HepG2 (cell line): ENCODE measurements at regions not wholly inside any gene's neighbourhood (a gene's known extent, or its start where the extent isn't known, plus 50 kb on each side); places are given as distances from the start of the nearest gene placed in this dataset.

Source experiments
- REST ChIP-seq, 2 experiments: IDR thresholded peaks; 2 replicates each; pipeline ENCODE4 v1.6.1; 2011 to 2012; ENCODE audit warnings: low read length in 2 of 2, borderline replicate concordance in 1 of 2, low read depth in 1 of 2, mild to moderate bottlenecking in 1 of 2, moderate library complexity in 1 of 2
- TAF1 ChIP-seq: sonication (generic); formaldehyde crosslinking; IDR thresholded peaks from 2 replicates; pipeline ENCODE4 v1.4.0; 2020; ENCODE audit warnings: missing genetic modification reagents

GRCh38 chr12:5102806-5103205, 59.1 kb downstream of the KCNA5 start:
- TF ChIP-seq REST (IDR thresholded peaks at IDR 0.05; ENCODE audit: borderline replicate concordance in 1 of 2, low read depth in 1 of 2, low read length in 2 of 2) (no peak), TAF1 (CRISPR knock-in tag) (no peak)
